ENCODE measurements at regions not wholly inside any gene's neighbourhood (a gene's known extent, or its start where the extent isn't known, plus 50 kb on each side); places are given as distances from the start of the nearest gene placed in this dataset.

DNA sequence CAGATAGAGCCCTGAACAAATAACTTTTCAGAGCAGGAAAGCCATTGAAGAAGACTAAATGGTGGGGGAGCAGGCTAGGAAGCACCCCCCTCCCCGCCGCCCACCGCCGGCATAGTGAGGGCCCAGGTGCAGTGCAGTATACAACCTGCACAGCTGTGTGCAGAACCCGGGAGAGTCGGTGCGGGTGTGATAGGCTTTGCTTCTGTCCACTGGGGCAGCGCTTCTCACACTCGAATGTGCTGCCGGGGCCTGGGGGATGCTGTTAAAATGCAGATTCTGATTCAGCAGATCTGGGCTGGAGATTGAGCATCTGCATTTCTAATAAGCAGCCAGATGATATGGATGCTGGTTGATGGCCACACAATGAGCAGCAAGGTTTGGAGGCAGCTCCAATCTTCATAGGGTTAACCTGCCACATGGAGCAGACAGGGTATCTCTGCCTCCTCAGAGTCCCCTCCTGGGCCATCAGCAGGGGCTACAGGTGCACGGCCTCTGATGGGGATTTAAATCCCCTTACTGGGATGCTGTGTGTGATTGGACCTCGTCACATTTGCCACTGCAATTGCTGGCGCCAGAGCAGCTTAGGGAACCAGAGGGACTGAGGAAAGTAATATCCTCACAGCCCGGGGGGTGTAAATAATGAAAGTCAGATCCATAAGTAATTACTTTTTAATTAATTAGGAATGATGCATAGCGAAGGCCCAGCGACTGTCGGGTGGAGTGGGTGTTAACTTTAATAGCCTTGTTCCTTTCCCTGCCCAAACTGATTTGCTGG, 172.0 kb upstream of the RPL38 start:
- 66 to 74% methylated on average over 13 to 17 of the region's 17 CpGs for WGBS, 2 donors
- Histone ChIP-seq H3K27ac (no peak overlapping the region), H3K27me3 (peaks cover 0 to 77% (median 0%) of the 10 kb centered on the region in 4 donors)

DNA sequence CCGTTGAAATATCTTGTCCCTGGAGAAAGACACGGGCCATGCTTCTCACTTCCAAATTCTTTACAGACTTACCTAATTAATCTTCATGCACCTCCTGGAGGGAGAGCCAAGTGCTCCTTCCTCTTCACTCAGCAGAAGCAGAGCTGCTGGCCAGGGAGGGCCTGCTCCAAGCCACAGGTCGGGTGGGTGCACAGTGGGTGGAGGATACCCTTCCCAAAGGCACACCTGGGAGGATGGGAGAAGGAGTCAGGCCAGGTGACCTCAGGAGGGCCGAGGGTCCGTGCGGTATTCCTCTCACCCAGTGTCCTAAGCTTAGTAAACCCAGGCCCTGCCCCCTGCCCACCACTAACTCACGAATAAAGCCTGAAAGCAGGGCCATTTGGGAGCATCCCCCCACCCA, 171.3 kb upstream of the RPL38 start:
- Histone ChIP-seq H3K4me3 (no peak overlapping the region), H3K36me3 (no peaks in the 10 kb centered on the region), H3K9me3 (no peaks in the 10 kb centered on the region), H3K27me3 (peaks cover 0 to 77% (median 0%) of the 10 kb centered on the region in 4 donors), H3K27ac (no peak overlapping the region), H3K4me1 (no peaks in the 10 kb centered on the region)
- TF ChIP-seq, protein P1, sequence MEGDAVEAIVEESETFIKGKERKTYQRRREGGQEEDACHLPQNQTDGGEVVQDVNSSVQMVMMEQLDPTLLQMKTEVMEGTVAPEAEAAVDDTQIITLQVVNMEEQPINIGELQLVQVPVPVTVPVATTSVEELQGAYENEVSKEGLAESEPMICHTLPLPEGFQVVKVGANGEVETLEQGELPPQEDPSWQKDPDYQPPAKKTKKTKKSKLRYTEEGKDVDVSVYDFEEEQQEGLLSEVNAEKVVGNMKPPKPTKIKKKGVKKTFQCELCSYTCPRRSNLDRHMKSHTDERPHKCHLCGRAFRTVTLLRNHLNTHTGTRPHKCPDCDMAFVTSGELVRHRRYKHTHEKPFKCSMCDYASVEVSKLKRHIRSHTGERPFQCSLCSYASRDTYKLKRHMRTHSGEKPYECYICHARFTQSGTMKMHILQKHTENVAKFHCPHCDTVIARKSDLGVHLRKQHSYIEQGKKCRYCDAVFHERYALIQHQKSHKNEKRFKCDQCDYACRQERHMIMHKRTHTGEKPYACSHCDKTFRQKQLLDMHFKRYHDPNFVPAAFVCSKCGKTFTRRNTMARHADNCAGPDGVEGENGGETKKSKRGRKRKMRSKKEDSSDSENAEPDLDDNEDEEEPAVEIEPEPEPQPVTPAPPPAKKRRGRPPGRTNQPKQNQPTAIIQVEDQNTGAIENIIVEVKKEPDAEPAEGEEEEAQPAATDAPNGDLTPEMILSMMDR (IDR thresholded peaks at IDR 0.05): no peak
- TF ChIP-seq POLR2A (IDR thresholded peaks at IDR 0.05): no peak
- intact Hi-C loops (cut with DNase I): no loop called here
- no peak for DNase-seq
- 15 to 48% methylated on average over 2 to 7 of the region's 7 CpGs for WGBS, 2 donors

More for the DNA sequence above, 172.0 kb upstream of the RPL38 start:
- Histone ChIP-seq H3K36me3 (no peaks in the 10 kb centered on the region), H3K4me3 (no peak overlapping the region), H3K4me1 (no peaks in the 10 kb centered on the region), H3K9me3 (no peaks in the 10 kb centered on the region)
- intact Hi-C loops (cut with DNase I): no loop called here
- no peak for DNase-seq
- TF ChIP-seq, protein P1 (IDR thresholded peaks at IDR 0.05): no peak
- no peak for TF ChIP-seq POLR2A (IDR thresholded peaks at IDR 0.05)

DNA sequence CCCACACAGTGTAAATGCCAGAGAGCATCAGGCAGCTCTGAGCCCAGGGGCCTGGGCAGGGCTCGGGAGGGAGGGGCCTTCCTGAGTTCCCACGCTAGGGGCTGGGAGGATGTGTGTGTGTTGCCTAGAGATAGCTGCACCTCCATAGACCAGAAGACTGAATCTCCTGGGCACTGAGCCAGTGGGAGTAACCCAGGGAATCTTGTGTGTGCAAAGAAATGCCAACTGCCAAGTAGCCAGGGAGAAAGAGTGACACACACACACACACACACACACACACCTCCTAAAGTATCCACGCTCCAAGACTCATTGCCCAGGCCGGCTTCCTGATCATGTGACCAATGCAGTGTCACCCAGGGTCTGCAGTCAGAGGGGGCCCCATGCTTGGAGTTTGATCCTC, 166.2 kb upstream of the RPL38 start:
- Histone ChIP-seq H3K4me1 (peaks cover 0 to 3% (median 3%) of the 10 kb centered on the region in 3 donors), H3K27me3 (peaks cover 0 to 37% (median 0%) of the 10 kb centered on the region in 4 donors), H3K9me3 (no peaks in the 10 kb centered on the region), H3K36me3 (no peaks in the 10 kb centered on the region), H3K27ac (no peak overlapping the region), H3K4me3 (no peak overlapping the region)
- DNase-seq: no peak
- WGBS, 2 donors: 0 to 28% methylated on average over 2 to 3 of the region's 4 CpGs
- intact Hi-C loops (cut with DNase I): no loop called here
- TF ChIP-seq POLR2A (IDR thresholded peaks at IDR 0.05): no peak
- TF ChIP-seq, protein P1 (IDR thresholded peaks at IDR 0.05): no peak

DNA sequence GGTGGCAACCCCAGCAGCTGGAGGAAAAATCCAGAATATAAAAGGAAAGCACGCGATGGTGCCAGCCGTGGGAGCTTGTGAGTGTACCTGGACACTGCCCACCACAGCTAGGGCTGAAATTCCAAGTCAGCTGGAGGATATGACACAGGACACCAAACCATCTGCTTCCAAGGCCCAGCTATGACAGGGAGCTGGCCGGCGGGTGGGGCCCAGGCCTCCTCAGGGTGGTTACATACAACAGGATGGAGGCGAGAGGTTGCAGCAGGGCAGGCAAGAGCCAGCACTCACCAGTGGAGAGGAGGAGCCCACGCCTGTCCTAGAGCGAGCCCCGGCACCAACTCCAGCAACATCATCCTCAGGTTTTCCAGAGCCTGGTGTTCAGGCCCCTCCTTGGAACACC, 163.2 kb upstream of the RPL38 start:
- TF ChIP-seq, protein P1 (IDR thresholded peaks at IDR 0.05): no peak
- no peak for TF ChIP-seq POLR2A (IDR thresholded peaks at IDR 0.05)
- H3K4me3 ChIP-seq: no peak overlapping the region
- no peak for DNase-seq

DNA sequence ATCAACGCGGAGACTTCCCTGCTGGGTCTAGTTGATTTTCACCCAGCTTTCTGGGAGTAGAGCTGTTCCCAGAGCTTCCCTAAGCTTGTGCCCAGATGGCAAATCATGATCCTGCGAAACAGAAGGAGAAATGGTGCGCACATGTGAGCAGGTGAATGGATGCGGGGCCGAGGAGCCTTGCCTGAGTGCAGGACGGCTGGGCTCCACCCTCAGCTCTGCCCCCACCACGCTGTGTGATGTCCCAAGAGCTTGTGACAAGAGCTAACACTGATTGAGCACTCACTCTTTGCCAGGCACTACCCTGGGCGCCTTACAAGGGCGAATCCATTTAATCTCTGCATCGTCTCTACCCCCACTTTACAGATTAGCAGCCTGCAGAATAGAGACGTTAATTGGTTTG, 162.7 kb upstream of the RPL38 start:
- H3K4me3 ChIP-seq: no peak overlapping the region
- no peak for TF ChIP-seq POLR2A (IDR thresholded peaks at IDR 0.05)
- TF ChIP-seq, protein P1 (IDR thresholded peaks at IDR 0.05): no peak
- no peaks in the 10 kb centered on the region for H3K36me3 ChIP-seq
- no peak for DNase-seq
- peaks cover 10 to 20% (median 10%) of the 10 kb centered on the region in 3 donors for H3K4me1 ChIP-seq
- 85 to 89% methylated on average over 5 to 11 of the region's 12 CpGs for WGBS, 2 donors
- H3K27ac ChIP-seq: no peak overlapping the region
- H3K27me3 ChIP-seq: peaks cover 0 to 18% (median 0%) of the 10 kb centered on the region in 4 donors
- no peaks in the 10 kb centered on the region for H3K9me3 ChIP-seq
- intact Hi-C loops (cut with DNase I): no loop called here

More for the DNA sequence above, 163.2 kb upstream of the RPL38 start:
- H3K4me1 ChIP-seq: peaks cover 10 to 20% (median 10%) of the 10 kb centered on the region in 3 donors
- H3K9me3 ChIP-seq: no peaks in the 10 kb centered on the region
- intact Hi-C loops (cut with DNase I): no loop called here
- 80 to 90% methylated on average over 1 to 2 of the region's 9 CpGs for WGBS, 2 donors
- H3K27ac ChIP-seq: no peak overlapping the region
- H3K27me3 ChIP-seq: peaks cover 0 to 18% (median 0%) of the 10 kb centered on the region in 4 donors
- H3K36me3 ChIP-seq: no peaks in the 10 kb centered on the region

Data from esophagus squamous epithelium (tissue), 5 donors.